CD8-positive, alpha-beta memory T cell (primary cell): ENCODE measurements at regions not wholly inside any gene's neighbourhood (a gene's known extent, or its start where the extent isn't known, plus 50 kb on each side); places are given as distances from the start of the nearest gene placed in this dataset.
"Not testable (repeated sequence)": the region's sequence is repeated elsewhere in the genome, so short reads cannot be mapped to it uniquely, and the experiment has no call there.

Source experiments
- CTCF ChIA-PET: fragments of 350-600 bp; sonication (Branson Sonifier 250); formaldehyde crosslinking; loops from one replicate; lab custom pipeline; 2021; ENCODE audit warnings: antibody characterized with exemption; lab: Charles Lee
- POLR2A ChIA-PET: fragments of 350-600 bp; sonication (Branson Sonifier 250); formaldehyde crosslinking; loops from one replicate; lab custom pipeline; 2021; ENCODE audit warnings: antibody characterized with exemption; lab: Charles Lee
- DNase-seq, 5 donors: peaks; one replicate each; pipeline versions ENCODE4 v3.0.0 to v3.0.0-alpha.2; 2020 to 2022; ENCODE audit warnings: mixed read lengths in 1 of 5
- H3K27ac ChIP-seq: one replicate; pipeline ENCODE4 v1.7.0; 2013; ENCODE audit warnings: low read depth, mild to moderate bottlenecking, low read length, moderate library complexity
- H3K27me3 ChIP-seq: 2 replicates; pipeline ENCODE4 v1.7.0; 2013; ENCODE audit warnings: low read length, mild to moderate bottlenecking; ENCODE audit not compliant: insufficient read depth, poor library complexity, severe bottlenecking
- H3K36me3 ChIP-seq: 2 replicates; pipeline ENCODE4 v1.7.0; 2013; ENCODE audit warnings: mild to moderate bottlenecking, low read length, moderate library complexity; ENCODE audit not compliant: insufficient read depth
- H3K4me1 ChIP-seq: 2 replicates; pipeline ENCODE4 v1.7.0; 2013; ENCODE audit warnings: mild to moderate bottlenecking, low read length, moderate library complexity; ENCODE audit not compliant: insufficient read depth
- H3K4me3 ChIP-seq: 2 replicates; pipeline ENCODE4 v1.7.0; 2013; ENCODE audit warnings: mild to moderate bottlenecking, low read length
- H3K9me3 ChIP-seq: 2 replicates; pipeline ENCODE4 v1.7.0; 2013; ENCODE audit warnings: mild to moderate bottlenecking, low read length
- H3K27ac Mint-ChIP-seq, 8 donors: one replicate each; pipeline ENCODE4 v1.8.0; 2020 to 2021; ENCODE audit warnings: mixed read lengths in 8 of 8, mild to moderate bottlenecking in 6 of 8, inconsistent platforms in 3 of 8, moderate library complexity in 3 of 8
- H3K27me3 Mint-ChIP-seq, 2 donors: one replicate each; pipeline ENCODE4 v1.8.0; 2020 to 2021; ENCODE audit warnings: mixed read lengths in 2 of 2, mild to moderate bottlenecking in 1 of 2, moderate library complexity in 1 of 2
- H3K36me3 Mint-ChIP-seq, 3 donors: one replicate each; pipeline ENCODE4 v1.8.0; 2020 to 2021; ENCODE audit warnings: mixed read lengths in 3 of 3, inconsistent platforms in 1 of 3, mild to moderate bottlenecking in 1 of 3
- H3K4me1 Mint-ChIP-seq, 3 donors: one replicate each; pipeline ENCODE4 v1.8.0; 2020 to 2021; ENCODE audit warnings: mixed read lengths in 3 of 3, inconsistent platforms in 1 of 3, mild to moderate bottlenecking in 1 of 3
- H3K4me3 Mint-ChIP-seq, 7 donors: one replicate each; pipeline ENCODE4 v1.8.0; 2020 to 2021; ENCODE audit warnings: mixed read lengths in 7 of 7, mild to moderate bottlenecking in 6 of 7, moderate library complexity in 4 of 7, inconsistent platforms in 2 of 7
- H3K9me3 Mint-ChIP-seq, 5 donors: one replicate each; pipeline ENCODE4 v1.8.0; 2020 to 2022; ENCODE audit warnings: mixed read lengths in 5 of 5, mild to moderate bottlenecking in 3 of 5, moderate library complexity in 2 of 5, inconsistent platforms in 1 of 5

DNA sequence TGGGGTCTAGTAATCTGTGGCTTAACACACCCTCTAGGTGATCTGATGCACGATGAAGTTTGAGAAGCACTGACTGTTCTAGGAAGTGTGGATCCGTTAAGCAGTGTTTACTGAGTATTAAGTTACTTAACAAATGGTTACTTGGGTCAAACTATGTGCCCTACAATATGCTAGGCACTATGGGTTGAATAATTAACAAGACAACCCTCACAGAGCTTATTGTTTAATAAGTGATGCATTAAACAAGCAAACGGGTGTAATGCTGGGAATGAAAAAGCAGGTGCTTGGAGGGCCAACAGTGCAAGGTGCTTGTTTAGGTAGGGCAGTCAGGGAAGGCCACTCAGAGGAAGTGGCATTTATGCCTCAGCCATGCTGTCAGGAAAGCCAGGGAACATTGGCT is 378.0 kb upstream of the PODXL start:
- Mint-ChIP-seq H3K4me3 (no peak overlapping the region), H3K9me3 (peaks cover 0 to 10% (median 2%) of the 10 kb centered on the region in 5 donors), H3K27ac (no peak overlapping the region), H3K4me1 (no peaks in the 10 kb centered on the region), H3K36me3 (no peaks in the 10 kb centered on the region), H3K27me3 (peaks cover 7 to 15% of the 10 kb centered on the region in 2 donors)
- Histone ChIP-seq H3K27ac (no peak overlapping the region), H3K9me3 (no peaks in the 10 kb centered on the region), H3K4me3 (no peak overlapping the region), H3K27me3 (no peaks in the 10 kb centered on the region), H3K36me3 (no peaks in the 10 kb centered on the region), H3K4me1 (no peaks in the 10 kb centered on the region)
- ChIA-PET CTCF (no interaction called here), POLR2A (no interaction called here)
- no peak for DNase-seq

DNA sequence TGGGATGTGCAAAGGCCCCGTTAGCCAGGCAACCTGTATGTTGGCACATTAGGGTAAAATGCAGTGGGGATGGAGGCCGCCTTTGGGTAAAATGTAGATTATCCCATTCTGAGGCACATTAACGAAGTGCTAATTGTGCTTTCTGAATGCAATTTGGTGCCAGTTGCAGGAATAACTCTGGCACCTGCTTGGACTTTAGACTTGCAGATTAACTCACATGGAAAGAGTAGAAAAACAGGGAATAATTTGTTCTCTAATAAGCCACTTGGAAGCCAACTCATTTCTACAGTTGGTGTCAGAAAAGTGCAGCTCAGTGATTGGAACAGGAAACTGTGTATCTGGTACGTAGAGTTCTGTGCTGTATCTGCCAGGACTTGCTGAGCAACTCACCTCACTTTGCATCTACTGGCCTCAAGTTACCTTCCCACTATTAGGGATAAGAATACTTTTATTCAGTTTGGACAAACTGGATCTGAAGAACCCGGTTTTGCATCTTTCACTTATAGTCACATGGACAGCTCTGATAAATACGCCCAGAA is 377.4 kb upstream of the PODXL start:
- H3K9me3 ChIP-seq, result no peaks in the 10 kb centered on the region
- Mint-ChIP-seq H3K4me1 (no peaks in the 10 kb centered on the region), H3K9me3 (peaks cover 0 to 10% (median 2%) of the 10 kb centered on the region in 5 donors), H3K4me3 (no peak overlapping the region), H3K27ac (no peak overlapping the region), H3K36me3 (no peaks in the 10 kb centered on the region), H3K27me3 (peaks cover 7 to 16% of the 10 kb centered on the region in 2 donors)
- H3K36me3 ChIP-seq, result no peaks in the 10 kb centered on the region
- H3K27me3 ChIP-seq, result no peaks in the 10 kb centered on the region
- no peaks in the 10 kb centered on the region for H3K4me1 ChIP-seq
- POLR2A ChIA-PET, result no interaction called here
- CTCF ChIA-PET, result no interaction called here
- no peak for DNase-seq
- H3K4me3 ChIP-seq, result no peak overlapping the region
- H3K27ac ChIP-seq, result no peak overlapping the region

DNA sequence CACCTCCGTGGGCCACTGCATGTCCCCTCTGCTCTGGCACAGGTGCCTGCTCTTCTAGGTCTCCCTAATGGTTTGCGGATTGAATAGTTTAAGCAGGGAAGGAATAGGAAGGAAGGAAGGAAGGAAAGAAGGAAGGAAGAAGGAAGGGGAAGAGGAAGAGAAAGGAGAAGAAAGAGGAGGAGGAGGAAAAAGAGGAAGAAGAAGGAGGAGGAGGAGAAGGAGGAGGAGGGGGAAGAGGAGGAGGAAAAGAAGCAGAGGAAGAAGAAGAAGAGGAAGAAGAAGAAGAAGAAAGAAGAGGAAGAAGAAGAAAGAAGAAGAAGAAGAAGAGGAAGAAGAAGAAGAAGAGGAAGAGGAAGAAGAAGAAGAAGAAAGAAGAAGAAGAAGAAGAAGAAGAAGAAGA is 376.8 kb upstream of the PODXL start:
- CTCF ChIA-PET, POLR2A ChIA-PET, H3K9me3 ChIP-seq, H3K4me1 ChIP-seq, H3K4me3 ChIP-seq, H3K27me3 ChIP-seq, H3K4me1 Mint-ChIP-seq, H3K4me3 Mint-ChIP-seq, H3K27ac Mint-ChIP-seq, H3K36me3 Mint-ChIP-seq, DNase-seq, H3K27ac ChIP-seq, H3K36me3 ChIP-seq, H3K9me3 Mint-ChIP-seq: not testable (repeated sequence)
- peaks cover 10 to 21% of the 10 kb centered on the region in 2 donors for H3K27me3 Mint-ChIP-seq

DNA sequence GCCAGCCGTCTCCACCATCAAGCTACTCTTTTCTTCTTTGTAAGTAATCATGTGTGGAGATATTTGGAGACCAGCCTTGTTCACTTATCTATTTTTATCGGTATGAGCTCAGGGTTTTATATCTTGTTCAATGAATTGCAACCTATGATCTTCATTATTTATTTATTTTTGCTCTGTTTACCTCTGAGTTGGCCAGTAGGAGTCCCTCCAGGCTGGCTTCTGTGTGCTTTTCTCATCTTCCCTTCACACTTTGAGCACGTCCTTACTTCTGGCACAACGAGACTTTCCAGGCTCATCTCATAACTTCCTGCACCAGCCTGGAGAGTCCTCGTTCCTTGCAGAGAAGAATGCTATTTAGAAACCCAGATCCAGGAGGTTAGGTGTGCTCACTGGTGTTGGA is 375.8 kb upstream of the PODXL start:
- Mint-ChIP-seq H3K27me3 (peaks cover 16 to 21% of the 10 kb centered on the region in 2 donors), H3K27ac (no peak overlapping the region), H3K4me1 (no peaks in the 10 kb centered on the region), H3K36me3 (no peaks in the 10 kb centered on the region), H3K4me3 (no peak overlapping the region), H3K9me3 (peaks cover 0 to 7% (median 2%) of the 10 kb centered on the region in 5 donors)
- no peaks in the 10 kb centered on the region for H3K4me1 ChIP-seq
- no peak overlapping the region for H3K4me3 ChIP-seq
- H3K36me3 ChIP-seq, result no peaks in the 10 kb centered on the region
- no peak for DNase-seq
- ChIA-PET POLR2A (no interaction called here), CTCF (no interaction called here)
- H3K9me3 ChIP-seq, result no peaks in the 10 kb centered on the region
- H3K27ac ChIP-seq, result no peak overlapping the region
- no peaks in the 10 kb centered on the region for H3K27me3 ChIP-seq

DNA sequence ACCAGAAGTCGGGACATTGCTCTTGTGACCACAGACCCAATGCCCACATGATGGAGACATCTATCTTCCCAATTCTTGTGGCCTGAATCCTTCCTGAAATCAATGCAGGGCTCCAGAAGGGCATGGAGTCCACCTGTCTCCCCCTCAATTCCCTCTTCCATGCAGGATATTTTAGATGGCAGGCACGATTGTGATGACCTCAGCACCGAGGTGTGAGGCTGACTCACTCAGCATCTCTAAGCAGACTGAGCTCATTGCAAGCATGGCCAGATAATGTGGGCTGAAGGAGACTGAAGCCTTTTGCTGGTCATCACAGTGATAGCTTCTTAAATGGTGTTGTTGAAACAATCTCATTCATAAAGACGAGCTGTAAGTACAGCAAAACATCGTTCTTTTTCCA is 374.9 kb upstream of the PODXL start:
- Mint-ChIP-seq H3K27ac (no peak overlapping the region), H3K36me3 (no peaks in the 10 kb centered on the region), H3K4me1 (no peaks in the 10 kb centered on the region), H3K9me3 (peaks cover 0 to 7% (median 0%) of the 10 kb centered on the region in 5 donors), H3K4me3 (no peak overlapping the region), H3K27me3 (peaks cover 18 to 19% of the 10 kb centered on the region in 2 donors)
- POLR2A ChIA-PET, result no interaction called here
- Histone ChIP-seq H3K27me3 (no peaks in the 10 kb centered on the region), H3K4me1 (no peaks in the 10 kb centered on the region), H3K36me3 (no peaks in the 10 kb centered on the region), H3K9me3 (no peaks in the 10 kb centered on the region), H3K4me3 (no peak overlapping the region), H3K27ac (no peak overlapping the region)
- CTCF ChIA-PET, result no interaction called here
- no peak for DNase-seq

DNA sequence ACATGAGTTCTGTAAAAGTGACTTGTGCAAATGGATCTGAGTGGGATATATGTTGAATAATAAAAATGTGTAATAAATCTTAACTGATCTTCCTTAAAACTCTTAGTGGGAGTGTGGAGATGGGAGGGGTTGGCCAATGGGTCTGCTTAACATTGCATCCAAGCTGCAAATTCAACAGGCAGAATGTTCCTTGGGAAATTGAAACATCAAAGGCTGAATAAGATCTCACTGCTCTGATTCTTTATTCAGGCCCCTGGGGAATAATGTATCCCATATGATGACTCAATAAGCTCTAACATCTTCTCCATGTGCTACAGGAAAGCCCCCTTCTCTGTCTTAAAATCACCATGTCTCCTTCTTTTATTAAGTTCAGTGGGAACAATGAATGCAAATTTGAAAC is 373.2 kb upstream of the PODXL start:
- Histone ChIP-seq H3K27me3 (no peaks in the 10 kb centered on the region), H3K4me1 (no peaks in the 10 kb centered on the region), H3K36me3 (no peaks in the 10 kb centered on the region), H3K9me3 (no peaks in the 10 kb centered on the region), H3K27ac (no peak overlapping the region), H3K4me3 (no peak overlapping the region)
- no peak for DNase-seq
- H3K36me3 Mint-ChIP-seq, result no peaks in the 10 kb centered on the region
- no peak overlapping the region for H3K27ac Mint-ChIP-seq
- peaks cover 13 to 15% of the 10 kb centered on the region in 2 donors for H3K27me3 Mint-ChIP-seq
- H3K9me3 Mint-ChIP-seq, result peaks cover 0 to 7% (median 2%) of the 10 kb centered on the region in 5 donors
- ChIA-PET POLR2A (no interaction called here), CTCF (no interaction called here)
- H3K4me1 Mint-ChIP-seq, result peaks cover 0 to 5% (median 4%) of the 10 kb centered on the region in 3 donors
- no peak overlapping the region for H3K4me3 Mint-ChIP-seq

DNA sequence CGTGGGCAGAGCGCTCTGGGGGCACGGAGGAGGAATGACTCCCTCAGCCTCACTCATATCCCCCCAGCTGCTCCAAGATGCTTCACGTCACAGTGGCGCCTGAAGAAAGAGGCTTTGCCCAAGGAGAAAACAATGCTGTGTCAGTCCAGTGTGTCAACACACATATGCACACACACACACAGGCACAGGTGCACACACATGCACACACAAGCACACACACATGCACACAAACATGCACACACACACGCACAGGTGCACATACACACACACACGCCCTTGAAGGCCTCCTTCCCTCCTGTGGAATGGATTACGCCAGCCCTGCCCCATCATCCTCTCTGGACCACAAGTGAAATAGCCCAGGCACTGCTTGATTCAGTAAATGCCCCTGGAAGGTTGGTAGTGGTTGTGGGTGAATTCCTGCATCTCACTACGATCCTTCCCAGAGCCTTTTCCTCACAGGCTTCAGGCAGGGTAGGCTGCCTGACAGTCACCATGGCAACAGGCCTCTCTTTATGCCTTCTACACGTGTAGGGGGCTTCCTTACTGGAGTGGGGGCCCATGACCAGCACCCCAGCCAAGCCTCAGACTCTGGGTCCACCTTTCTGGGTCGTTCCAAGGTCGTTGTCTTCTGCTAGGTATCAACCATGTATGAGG is 371.5 kb upstream of the PODXL start:
- no peak overlapping the region for H3K27ac Mint-ChIP-seq
- CTCF ChIA-PET, result no interaction called here
- POLR2A ChIA-PET, result no interaction called here
- no peak for DNase-seq
- Histone ChIP-seq H3K4me1 (no peaks in the 10 kb centered on the region), H3K9me3 (no peaks in the 10 kb centered on the region), H3K27me3 (no peaks in the 10 kb centered on the region), H3K27ac (no peak overlapping the region), H3K4me3 (no peak overlapping the region), H3K36me3 (no peaks in the 10 kb centered on the region)
- H3K4me1 Mint-ChIP-seq, result peaks cover 0 to 5% (median 4%) of the 10 kb centered on the region in 3 donors
- peaks cover 0 to 1% (median 0%) of the 10 kb centered on the region in 3 donors for H3K36me3 Mint-ChIP-seq
- peaks cover 12 to 15% of the 10 kb centered on the region in 2 donors for H3K27me3 Mint-ChIP-seq
- H3K9me3 Mint-ChIP-seq, result peaks cover 0 to 7% (median 3%) of the 10 kb centered on the region in 5 donors
- no peak overlapping the region for H3K4me3 Mint-ChIP-seq

DNA sequence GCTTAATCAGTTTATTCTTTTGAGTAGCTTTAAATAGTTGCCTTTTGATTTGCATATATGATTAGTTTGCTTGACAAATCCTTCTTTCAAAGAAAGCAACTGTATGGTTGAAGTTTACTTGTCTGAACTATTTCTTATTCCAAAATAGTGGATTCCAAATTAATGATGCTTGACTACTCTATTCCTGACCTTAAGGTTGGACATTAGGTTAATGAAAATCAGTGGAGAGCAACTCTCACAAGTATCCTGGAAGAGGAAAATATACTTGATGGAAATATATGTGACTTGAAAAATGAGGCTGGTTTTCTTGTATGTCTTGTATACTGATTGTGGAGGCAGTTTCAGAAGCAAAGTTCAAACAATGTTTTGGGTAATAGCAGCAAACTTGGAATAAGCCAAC is 369.2 kb upstream of the PODXL start:
- CTCF ChIA-PET, result no interaction called here

More for the DNA sequence above, 369.2 kb upstream of the PODXL start:
- H3K4me3 Mint-ChIP-seq, result no peak overlapping the region
- Histone ChIP-seq H3K9me3 (no peaks in the 10 kb centered on the region), H3K27ac (no peak overlapping the region), H3K27me3 (no peaks in the 10 kb centered on the region), H3K36me3 (no peaks in the 10 kb centered on the region), H3K4me1 (no peaks in the 10 kb centered on the region), H3K4me3 (no peak overlapping the region)
- peaks cover 12 to 15% of the 10 kb centered on the region in 2 donors for H3K27me3 Mint-ChIP-seq
- H3K9me3 Mint-ChIP-seq, result peaks cover 0 to 3% (median 0%) of the 10 kb centered on the region in 5 donors
- H3K36me3 Mint-ChIP-seq, result peaks cover 0 to 1% (median 0%) of the 10 kb centered on the region in 3 donors
- no peak overlapping the region for H3K27ac Mint-ChIP-seq
- H3K4me1 Mint-ChIP-seq, result peaks cover 0 to 5% (median 4%) of the 10 kb centered on the region in 3 donors
- no peak for DNase-seq
- POLR2A ChIA-PET, result no interaction called here
